ENCODE measurements at regions not wholly inside any gene's neighbourhood (a gene's known extent, or its start where the extent isn't known, plus 50 kb on each side); places are given as distances from the start of the nearest gene placed in this dataset.

- H3K27me3 ChIP-seq: no peaks in the 10 kb centered on the region
- no peak for TF ChIP-seq CTCF (IDR thresholded peaks at IDR 0.05; ENCODE audit: low read depth, low read length)
- no peaks in the 10 kb centered on the region for H3K4me1 ChIP-seq (ENCODE audit: low read depth)
- no peak overlapping the region for H3K27ac ChIP-seq
- H3K36me3 ChIP-seq: no peaks in the 10 kb centered on the region
- no peak overlapping the region for H3K4me3 ChIP-seq
- no peaks in the 10 kb centered on the region for H3K9me3 ChIP-seq (ENCODE audit: low read depth)
- DNase-seq (ENCODE audit: low read depth in 1 of 2, low spot score in 1 of 2): peak in 1 of 2 donors; percentile 72
Observed at GRCh38 chr4:34105311-34105710, 2139.0 kb downstream of the ARAP2 start.

GRCh38 chr4:34108391-34108790 is 2135.9 kb downstream of the ARAP2 start:
- DNase-seq (ENCODE audit: low read depth in 1 of 2, low spot score in 1 of 2): peak in 1 of 2 donors; percentile 71
- H3K4me1 ChIP-seq (ENCODE audit: low read depth): no peaks in the 10 kb centered on the region
- no peak for TF ChIP-seq CTCF (IDR thresholded peaks at IDR 0.05; ENCODE audit: low read depth, low read length)

GRCh38 chr4:34112573-34112972 is 2131.7 kb downstream of the ARAP2 start:
- H3K27ac ChIP-seq: no peak overlapping the region
- no peak for TF ChIP-seq CTCF (IDR thresholded peaks at IDR 0.05; ENCODE audit: low read depth, low read length)
- no peak for DNase-seq (ENCODE audit: low read depth in 1 of 2, low spot score in 1 of 2)
- no peak overlapping the region for H3K4me3 ChIP-seq
- H3K36me3 ChIP-seq: no peaks in the 10 kb centered on the region
- no peaks in the 10 kb centered on the region for H3K9me3 ChIP-seq (ENCODE audit: low read depth)
- no peaks in the 10 kb centered on the region for H3K27me3 ChIP-seq
- no peaks in the 10 kb centered on the region for H3K4me1 ChIP-seq (ENCODE audit: low read depth)

More at GRCh38 chr4:34108391-34108790, 2135.9 kb downstream of the ARAP2 start:
- H3K27ac ChIP-seq: no peak overlapping the region
- no peaks in the 10 kb centered on the region for H3K36me3 ChIP-seq
- H3K9me3 ChIP-seq (ENCODE audit: low read depth): no peaks in the 10 kb centered on the region
- H3K27me3 ChIP-seq: no peaks in the 10 kb centered on the region
- no peak overlapping the region for H3K4me3 ChIP-seq

- H3K36me3 ChIP-seq: no peaks in the 10 kb centered on the region
- DNase-seq (ENCODE audit: low read depth in 1 of 2, low spot score in 1 of 2): no peak
Observed at GRCh38 chr4:34138385-34138784, 2105.9 kb downstream of the ARAP2 start.

GRCh38 chr4:34139346-34139745 is 2105.0 kb downstream of the ARAP2 start:
- Histone ChIP-seq H3K27me3 (no peaks in the 10 kb centered on the region), H3K4me1 (ENCODE audit: low read depth) (no peaks in the 10 kb centered on the region), H3K4me3 (no peak overlapping the region), H3K36me3 (no peaks in the 10 kb centered on the region), H3K9me3 (ENCODE audit: low read depth) (no peaks in the 10 kb centered on the region), H3K27ac (no peak overlapping the region)
- DNase-seq (ENCODE audit: low read depth in 1 of 2, low spot score in 1 of 2): no peak
- TF ChIP-seq CTCF (IDR thresholded peaks at IDR 0.05; ENCODE audit: low read depth, low read length): no peak

More at GRCh38 chr4:34138385-34138784, 2105.9 kb downstream of the ARAP2 start:
- no peaks in the 10 kb centered on the region for H3K27me3 ChIP-seq
- no peak overlapping the region for H3K4me3 ChIP-seq
- H3K9me3 ChIP-seq (ENCODE audit: low read depth): no peaks in the 10 kb centered on the region
- H3K27ac ChIP-seq: no peak overlapping the region
- no peaks in the 10 kb centered on the region for H3K4me1 ChIP-seq (ENCODE audit: low read depth)
- TF ChIP-seq CTCF (IDR thresholded peaks at IDR 0.05; ENCODE audit: low read depth, low read length): no peak
